Mucosa of descending colon (tissue), 3 donors: ENCODE measurements at regions not wholly inside any gene's neighbourhood (a gene's known extent, or its start where the extent isn't known, plus 50 kb on each side); places are given as distances from the start of the nearest gene placed in this dataset.

ENCODE experiments used
- ATAC-seq: fragments of 200-7000 bp; cut with Tn5 transposase; one replicate; pipeline ENCODE4 v1.9.1; 2020; ENCODE audit warnings: mild to moderate bottlenecking, moderate library complexity
- DNase-seq, 3 donors: peaks; one replicate each; pipeline ENCODE4 v3.0.0-alpha.2; 2020
- H3K36me3 ChIP-seq: fragments of 200-600 bp; one replicate; pipeline ENCODE4 v1.8.0; 2021; ENCODE audit warnings: low read depth, mild to moderate bottlenecking
- H3K4me1 ChIP-seq: fragments of 200-600 bp; one replicate; pipeline ENCODE4 v1.8.0; 2021; ENCODE audit warnings: low read depth, mild to moderate bottlenecking
- H3K4me3 ChIP-seq: fragments of 200-600 bp; one replicate; pipeline ENCODE4 v1.8.0; 2021; ENCODE audit warnings: mild to moderate bottlenecking
- H3K9me3 ChIP-seq: fragments of 200-600 bp; one replicate; pipeline ENCODE4 v1.8.0; 2021; ENCODE audit warnings: mild to moderate bottlenecking
- CTCF ChIP-seq: fragments of 200-600 bp; IDR thresholded peaks from one replicate; pipeline ENCODE4 v1.8.0; 2022; ENCODE audit warnings: antibody characterized with exemption, mild to moderate bottlenecking
- intact Hi-C, 2 donors: fragments of 100-400 bp; cut with DNase I in 1 of 2; cut with micrococcal nuclease in 1 of 2; formaldehyde crosslinking; loops; one replicate each; pipeline versions ENCODE4 v1.11.0 to v1.11.1; 2022; cut with DNase I, micrococcal nuclease
- donor health status: DM: no; HTN: no; CAD: no; lungs with moderate emphysema.
- donor health status: DM: no; HTN: no; CAD: no.
- donor health status: DM: no; HTN: yes; CAD: no.

- no peak overlapping the region for H3K4me3 ChIP-seq
- ATAC-seq (no peak), DNase-seq (no peak)
- H3K9me3 ChIP-seq = no peaks in the 10 kb centered on the region
- intact Hi-C loops = no loop called here
- no peaks in the 10 kb centered on the region for H3K4me1 ChIP-seq
- H3K36me3 ChIP-seq = no peaks in the 10 kb centered on the region
- no peak for TF ChIP-seq CTCF
Measured at GRCh38 chr15:61511089-61511488, 282.0 kb upstream of the RORA start.

- H3K4me3 ChIP-seq = no peak overlapping the region
- ATAC-seq (no peak), DNase-seq (no peak)
- intact Hi-C loops = no loop called here
- H3K36me3 ChIP-seq = no peaks in the 10 kb centered on the region
- no peaks in the 10 kb centered on the region for H3K9me3 ChIP-seq
- no peaks in the 10 kb centered on the region for H3K4me1 ChIP-seq
- TF ChIP-seq CTCF = no peak
Measured at GRCh38 chr15:61509327-61509840, 280.3 kb upstream of the RORA start.

GRCh38 chr15:61503383-61503969 is 274.4 kb upstream of the RORA start:
- H3K4me3 ChIP-seq = no peak overlapping the region
- no peak for TF ChIP-seq CTCF
- intact Hi-C loops = no loop called here
- no peaks in the 10 kb centered on the region for H3K4me1 ChIP-seq
- no peaks in the 10 kb centered on the region for H3K9me3 ChIP-seq
- DNase-seq = no peak
- no peak for ATAC-seq
- H3K36me3 ChIP-seq = no peaks in the 10 kb centered on the region

- Histone ChIP-seq H3K36me3 (no peaks in the 10 kb centered on the region), H3K4me1 (no peaks in the 10 kb centered on the region), H3K4me3 (no peak overlapping the region), H3K9me3 (no peaks in the 10 kb centered on the region)
- DNase-seq (no peak), ATAC-seq (no peak)
- intact Hi-C loops = no loop called here
- TF ChIP-seq CTCF = no peak
Measured at GRCh38 chr15:61501815-61502389, 272.8 kb upstream of the RORA start.

- intact Hi-C loops = no loop called here
- no peak for TF ChIP-seq CTCF
- ATAC-seq (no peak), DNase-seq (no peak)
- no peak overlapping the region for H3K4me3 ChIP-seq
- H3K36me3 ChIP-seq = no peaks in the 10 kb centered on the region
- no peaks in the 10 kb centered on the region for H3K4me1 ChIP-seq
- no peaks in the 10 kb centered on the region for H3K9me3 ChIP-seq
Measured at GRCh38 chr15:61500951-61501620, 272.0 kb upstream of the RORA start.
